IPS DF 19.7 (cell line): ENCODE measurements at regions not wholly inside any gene's neighbourhood (a gene's known extent, or its start where the extent isn't known, plus 50 kb on each side); places are given as distances from the start of the nearest gene placed in this dataset.
"Not testable (repeated sequence)": the region's sequence is repeated elsewhere in the genome, so short reads cannot be mapped to it uniquely, and the experiment has no call there.

Experiments
- DNase-seq: peaks from one replicate; pipeline ENCODE4 v3.0.0-alpha.2; 2013; ENCODE audit warnings: low read depth, low spot score

- DNase-seq: no peak
These were observed 1105.3 kb upstream of the TMPRSS15 start for GRCh38 chr21:19508844-19509243.

- no peak for DNase-seq
These were observed 1106.5 kb upstream of the TMPRSS15 start for GRCh38 chr21:19510057-19510456.

GRCh38 chr21:19510653-19511052, 1107.1 kb upstream of the TMPRSS15 start:
- no peak for DNase-seq

- no peak for DNase-seq
These were observed 1118.8 kb upstream of the TMPRSS15 start for GRCh38 chr21:19522381-19522780.

- no peak for DNase-seq
These were observed 1119.5 kb upstream of the TMPRSS15 start for GRCh38 chr21:19523061-19523460.

- no peak for DNase-seq
These were observed 1120.2 kb upstream of the TMPRSS15 start for GRCh38 chr21:19523746-19524145.

- no peak for DNase-seq
These were observed 1125.4 kb upstream of the TMPRSS15 start for GRCh38 chr21:19529031-19529430.

- no peak for DNase-seq
These were observed 1131.8 kb upstream of the TMPRSS15 start for GRCh38 chr21:19535356-19535755.

GRCh38 chr21:19537116-19537515, 1133.5 kb upstream of the TMPRSS15 start:
- DNase-seq: no peak

- DNase-seq: no peak
These were observed 1136.7 kb upstream of the TMPRSS15 start for GRCh38 chr21:19540287-19540686.

- DNase-seq: no peak
These were observed 1138.0 kb upstream of the TMPRSS15 start for GRCh38 chr21:19541602-19542001.

- not testable (repeated sequence) for DNase-seq
These were observed 1140.9 kb upstream of the TMPRSS15 start for GRCh38 chr21:19544493-19544892.

GRCh38 chr21:19547951-19548840, 1144.6 kb upstream of the TMPRSS15 start:
- DNase-seq: no peak

- no peak for DNase-seq
These were observed 1150.5 kb upstream of the TMPRSS15 start for GRCh38 chr21:19553919-19554615.

GRCh38 chr21:19557046-19557445, 1153.5 kb upstream of the TMPRSS15 start:
- no peak for DNase-seq

GRCh38 chr21:19557488-19557887, 1153.9 kb upstream of the TMPRSS15 start:
- no peak for DNase-seq

- DNase-seq: no peak
These were observed 1162.0 kb upstream of the TMPRSS15 start for GRCh38 chr21:19565587-19565986.

- no peak for DNase-seq
These were observed 1163.4 kb upstream of the TMPRSS15 start for GRCh38 chr21:19566975-19567374.

- DNase-seq: no peak
These were observed 1173.8 kb upstream of the TMPRSS15 start for GRCh38 chr21:19577381-19577780.

- no peak for DNase-seq
These were observed 1186.5 kb upstream of the TMPRSS15 start for GRCh38 chr21:19590044-19590443.

GRCh38 chr21:19603011-19603593, 1199.5 kb upstream of the TMPRSS15 start:
- DNase-seq: no peak

- DNase-seq: no peak
These were observed 1204.6 kb upstream of the TMPRSS15 start for GRCh38 chr21:19608101-19608621.
